G401.6 (cell line): ENCODE measurements at regions not wholly inside any gene's neighbourhood (a gene's known extent, or its start where the extent isn't known, plus 50 kb on each side); places are given as distances from the start of the nearest gene placed in this dataset.
"Not testable (repeated sequence)": the region's sequence is repeated elsewhere in the genome, so short reads cannot be mapped to it uniquely, and the experiment has no call there.

Experiments used
- FAIRE-seq: peaks from 2 replicates; lab custom pipeline; 2012; peaks lifted over from hg19 to GRCh38; lab: Jason Lieb, UNC

DNA sequence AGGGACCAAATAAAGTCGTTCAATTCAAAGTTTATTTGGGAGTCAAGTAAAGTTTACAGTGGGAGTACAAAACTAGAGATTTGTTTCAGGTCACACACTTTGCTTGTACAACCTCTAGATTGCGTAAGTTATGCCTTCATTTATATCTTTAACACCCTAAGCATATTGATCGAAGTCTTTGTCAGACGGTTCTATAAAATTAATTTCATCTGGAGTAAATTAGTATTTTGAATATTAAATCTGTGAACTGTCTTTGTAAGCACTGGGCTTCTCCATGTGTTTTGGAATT, 119.7 kb downstream of the ACAA2 start:
- no peak for FAIRE-seq

DNA sequence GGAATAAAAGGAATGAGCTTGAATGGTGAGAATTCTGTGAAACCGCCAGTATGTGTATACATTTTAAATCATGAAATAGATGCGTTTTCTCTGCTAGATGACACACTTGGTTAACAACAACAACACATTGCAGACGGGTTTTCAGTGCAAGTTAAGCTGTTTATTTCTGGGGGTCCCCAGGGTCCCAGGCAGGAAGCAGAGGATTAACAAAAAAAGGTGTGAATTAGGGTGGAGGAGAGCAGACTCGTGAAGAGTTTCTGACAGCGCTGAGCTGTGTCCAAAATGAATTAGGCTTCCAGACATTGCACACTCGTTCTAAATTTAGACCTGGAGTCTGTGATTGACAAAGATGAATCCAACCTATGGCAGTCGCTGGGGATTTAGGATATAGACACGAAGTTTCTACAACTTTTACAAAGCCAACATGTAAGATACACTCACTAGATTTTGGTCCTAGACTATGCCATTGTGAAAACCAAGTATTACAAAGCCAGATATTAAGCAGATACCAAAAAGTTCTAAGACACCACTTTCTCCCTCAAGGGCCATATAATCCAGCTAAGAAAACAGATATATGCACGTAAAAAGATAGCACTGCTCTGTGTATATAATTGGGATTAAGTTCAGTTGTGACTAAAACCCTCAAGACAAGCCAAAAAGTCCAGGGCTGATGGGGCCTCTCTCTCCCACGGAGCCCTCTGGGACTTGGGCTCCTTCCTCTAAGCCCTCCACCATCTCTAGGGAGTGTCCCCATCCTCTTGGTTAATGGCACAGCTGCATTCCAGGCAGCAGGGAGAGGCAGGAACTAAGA, 120.2 kb downstream of the ACAA2 start:
- no peak for FAIRE-seq

GRCh38 chr18:49691177-49691608, 122.1 kb downstream of the ACAA2 start:
- FAIRE-seq: no peak

DNA sequence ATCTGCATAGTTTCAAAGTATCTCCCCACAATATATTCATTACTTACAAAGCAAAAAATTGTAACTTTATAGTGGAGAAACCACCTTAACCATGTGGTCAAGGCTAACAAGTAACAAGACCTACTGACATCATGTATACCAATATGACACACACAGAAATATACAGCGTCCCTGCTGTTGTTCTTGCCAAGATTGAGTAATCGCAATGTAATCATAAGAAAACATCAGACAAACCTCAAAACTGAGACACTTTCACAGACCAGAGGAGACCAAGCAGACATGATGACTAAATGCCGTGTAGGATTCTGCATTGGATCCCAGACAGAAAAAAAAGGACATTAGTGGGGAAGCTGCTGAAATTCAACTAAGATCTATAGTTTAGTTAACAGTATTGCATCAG, 123.0 kb downstream of the ACAA2 start:
- FAIRE-seq: no peak

GRCh38 chr18:49685231-49685942, 123.5 kb downstream of the LIPG start:
- FAIRE-seq: no peak

GRCh38 chr18:49682803-49683190, 120.9 kb downstream of the LIPG start:
- not testable (repeated sequence) for FAIRE-seq

GRCh38 chr18:49682173-49682802, 120.4 kb downstream of the LIPG start:
- no peak for FAIRE-seq

DNA sequence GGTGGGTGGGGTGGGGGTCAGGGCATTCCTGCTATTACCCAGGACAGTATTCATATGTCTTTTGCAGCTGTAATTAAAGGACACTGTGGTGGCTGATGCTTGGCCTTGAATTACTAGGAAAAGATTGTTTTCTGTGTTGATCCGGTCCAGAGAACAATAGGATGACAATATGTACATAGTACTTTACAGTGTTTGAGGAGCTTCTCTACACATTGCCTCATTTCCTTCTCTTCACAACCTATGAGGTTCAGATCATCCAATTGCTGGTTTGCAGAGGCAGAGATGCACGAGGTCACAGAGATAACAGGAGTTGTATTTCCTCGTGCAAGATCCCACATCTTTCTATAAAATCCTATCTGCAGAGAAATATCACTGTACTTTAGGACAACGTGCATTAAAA, 119.5 kb downstream of the LIPG start:
- FAIRE-seq: no peak

GRCh38 chr18:49678440-49678839, 116.6 kb downstream of the LIPG start:
- no peak for FAIRE-seq

DNA sequence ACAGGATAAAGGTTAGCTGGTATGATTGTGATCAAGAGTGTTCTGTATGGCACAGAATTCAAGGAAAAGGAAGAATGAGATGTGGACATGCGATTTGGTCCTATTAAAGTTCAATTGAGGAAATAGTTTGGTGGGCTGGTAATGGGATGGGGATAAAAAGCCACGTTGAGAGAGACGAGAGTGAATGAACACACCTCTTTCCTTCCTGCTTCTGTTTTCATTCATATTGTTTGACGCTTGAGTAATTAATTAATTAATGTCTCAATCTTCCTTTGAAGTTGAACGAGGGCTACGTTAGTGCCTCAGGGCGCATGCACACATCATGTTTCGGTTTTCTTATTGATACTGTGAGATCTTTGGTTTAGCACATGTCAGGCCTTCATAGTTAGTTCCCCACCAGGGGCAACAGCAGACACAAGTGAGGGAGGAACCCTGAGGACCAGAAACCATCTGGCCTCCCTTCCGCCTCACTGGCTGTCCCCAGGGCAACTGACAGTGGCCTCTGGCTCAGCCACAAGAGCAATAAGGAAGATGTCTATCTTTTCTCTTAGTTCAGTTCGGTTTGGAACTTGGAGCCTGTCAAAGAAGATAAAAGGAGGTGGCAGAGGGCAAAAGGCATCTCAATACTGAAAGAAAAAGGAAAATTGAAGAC, 116.0 kb downstream of the LIPG start:
- FAIRE-seq: no peak

- no peak for FAIRE-seq
Observed at GRCh38 chr18:49677081-49677480, 115.2 kb downstream of the LIPG start.

- FAIRE-seq: no peak
Observed at GRCh38 chr18:49673281-49673680, 111.4 kb downstream of the LIPG start.

- FAIRE-seq: no peak
Observed at GRCh38 chr18:49672853-49673252, 111.0 kb downstream of the LIPG start.

DNA sequence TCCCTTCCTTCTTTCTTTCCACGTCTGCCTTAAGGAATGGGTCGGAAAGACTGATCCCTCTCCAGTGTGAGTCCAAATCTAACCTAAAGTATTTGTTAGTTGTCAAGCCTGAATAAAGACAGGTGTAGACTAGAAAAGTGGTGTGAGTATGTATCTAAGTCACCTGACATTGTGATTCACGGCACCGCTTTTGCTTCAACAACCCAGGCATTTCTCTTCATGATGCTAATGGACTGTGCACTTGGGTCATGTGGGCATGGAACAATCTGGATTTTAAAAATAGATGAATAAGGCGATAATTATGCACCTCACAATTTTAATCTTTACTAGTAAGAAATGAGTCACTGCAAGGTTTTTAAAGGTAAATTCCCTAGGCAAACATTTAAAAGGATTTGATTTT, 107.5 kb downstream of the LIPG start:
- no peak for FAIRE-seq

- FAIRE-seq: no peak
Observed at GRCh38 chr18:49668574-49669275, 106.9 kb downstream of the LIPG start.

GRCh38 chr18:49667462-49667861, 105.6 kb downstream of the LIPG start:
- no peak for FAIRE-seq

DNA sequence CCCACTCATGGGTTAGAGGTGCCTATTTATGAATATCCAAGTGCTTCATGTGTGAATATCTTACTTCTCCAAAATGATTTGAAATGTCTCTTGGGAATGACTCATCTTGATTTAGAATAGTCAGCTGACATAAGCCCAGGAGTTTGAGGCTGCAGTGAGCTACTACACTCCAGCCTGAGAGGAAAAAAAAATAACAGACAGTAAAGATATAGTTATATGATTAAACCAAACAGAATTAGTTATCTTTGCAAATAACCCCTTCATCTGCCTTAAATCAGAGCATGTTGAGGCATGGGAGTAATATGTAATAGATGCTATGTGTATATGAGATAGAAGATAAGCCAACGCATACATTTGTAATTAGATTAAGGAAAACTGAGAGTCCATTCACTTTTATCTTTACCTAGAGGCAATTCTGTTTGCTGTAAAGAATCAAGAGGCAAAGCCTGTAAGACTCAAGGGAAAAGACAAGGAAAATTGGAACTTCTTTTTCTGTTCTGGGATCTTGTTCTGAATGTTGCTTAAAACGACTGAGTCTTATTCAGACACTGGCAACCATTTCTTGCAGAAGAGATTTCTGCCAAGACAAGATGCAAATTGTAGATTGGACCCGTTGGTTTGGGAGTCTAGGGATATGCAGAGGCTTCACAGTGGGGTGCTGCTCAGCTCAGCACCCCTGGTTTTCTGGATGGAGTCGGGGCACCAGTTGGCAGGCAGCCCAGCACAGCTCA, 104.4 kb downstream of the LIPG start:
- FAIRE-seq: no peak

DNA sequence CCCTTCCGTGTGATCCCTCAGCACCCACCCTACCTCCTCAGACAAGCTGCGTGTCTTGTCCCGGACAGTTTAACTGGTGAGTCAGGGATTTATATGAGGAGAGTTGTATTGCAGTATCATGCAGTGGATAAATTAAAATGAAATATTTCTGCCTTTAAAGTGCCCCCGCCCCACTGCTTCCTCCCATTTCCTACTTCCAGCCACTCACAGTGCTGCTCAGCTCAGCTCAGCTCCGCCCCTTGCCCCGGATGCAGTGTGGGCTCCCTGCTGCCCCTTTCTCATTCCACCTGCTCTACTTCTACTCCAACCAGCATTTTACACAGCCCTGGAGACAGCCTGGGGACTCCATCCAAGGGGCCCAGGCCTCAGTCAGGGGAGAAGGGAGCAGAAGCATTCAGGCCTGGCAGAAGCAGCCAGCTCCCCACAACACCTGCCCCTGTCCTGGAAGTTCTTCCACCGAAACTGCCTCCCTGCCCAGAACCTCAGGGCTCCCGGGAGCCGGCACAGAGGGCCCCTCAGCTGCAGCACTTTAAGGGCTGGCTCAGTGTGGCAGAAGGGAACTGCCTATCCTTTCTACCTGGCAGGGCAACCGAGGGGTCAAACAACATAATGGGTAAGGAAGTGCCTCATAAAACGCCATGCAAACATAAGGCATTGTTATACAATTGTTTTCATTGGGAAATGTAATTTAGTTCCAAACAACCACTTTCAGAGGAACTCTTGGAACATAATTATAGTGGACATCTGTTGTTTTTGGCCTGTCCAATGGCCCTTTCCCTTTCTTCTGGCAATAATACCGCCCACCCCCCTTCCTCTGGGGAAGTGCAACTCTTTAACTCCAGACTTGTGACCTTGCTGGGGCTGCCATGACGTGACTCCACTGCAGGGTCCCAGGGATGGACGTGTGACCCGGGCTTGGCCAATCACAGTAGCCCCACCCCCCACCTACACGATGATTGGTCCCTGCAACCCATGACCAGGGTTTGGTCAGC, 102.3 kb downstream of the LIPG start:
- no peak for FAIRE-seq

GRCh38 chr18:49662506-49662905, 100.6 kb downstream of the LIPG start:
- FAIRE-seq: no peak

- no peak for FAIRE-seq
Observed at GRCh38 chr18:49658823-49659404, 97.1 kb downstream of the LIPG start.
